ENCODE measurements at regions not wholly inside any gene's neighbourhood (a gene's known extent, or its start where the extent isn't known, plus 50 kb on each side); places are given as distances from the start of the nearest gene placed in this dataset.

DNA sequence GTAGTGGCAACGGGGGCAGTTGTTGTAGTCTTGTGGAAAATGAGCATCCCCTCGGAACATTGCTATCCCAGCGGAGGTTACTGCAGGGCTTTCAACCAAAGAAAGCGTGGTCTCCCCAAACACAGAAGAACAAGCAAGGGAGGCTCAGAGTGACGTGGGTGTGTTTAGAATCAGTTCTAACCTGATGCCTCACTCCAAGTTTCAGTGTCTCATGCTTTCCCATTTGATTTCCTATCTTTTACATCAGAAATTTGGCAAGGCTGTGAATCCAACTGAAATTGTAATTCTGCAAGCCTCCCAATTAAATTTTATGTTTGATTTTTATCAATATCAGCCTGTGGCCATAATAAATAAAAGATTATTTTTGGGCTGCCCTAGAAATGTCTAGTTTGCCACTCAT is 156.1 kb upstream of the LNX1 start:
- Histone ChIP-seq H3K4me3 (no peak overlapping the region), H3K36me3 (no peaks in the 10 kb centered on the region), H3K27ac (no peak overlapping the region), H3K4me1 (no peaks in the 10 kb centered on the region), H3K9me3 (no peaks in the 10 kb centered on the region), H3K27me3 (ENCODE audit: low read depth) (no peaks in the 10 kb centered on the region)
- TF ChIP-seq CTCF (IDR thresholded peaks at IDR 0.05): no peak
- intact Hi-C loops (cut with DNase I): no loop called here
- DNase-seq: no peak
- no peak for ATAC-seq

- DNase-seq (no peak), ATAC-seq (no peak)
- no peak for TF ChIP-seq CTCF (IDR thresholded peaks at IDR 0.05)
- Histone ChIP-seq H3K27ac (no peak overlapping the region), H3K4me3 (no peak overlapping the region), H3K9me3 (no peaks in the 10 kb centered on the region), H3K36me3 (no peaks in the 10 kb centered on the region), H3K27me3 (ENCODE audit: low read depth) (no peaks in the 10 kb centered on the region), H3K4me1 (no peaks in the 10 kb centered on the region)
- intact Hi-C loops (cut with DNase I): no loop called here
These were observed 153.3 kb upstream of the LNX1 start for GRCh38 chr4:53744446-53745160.

GRCh38 chr4:53734584-53735353 is 143.5 kb upstream of the LNX1 start:
- intact Hi-C loops (cut with DNase I): no loop called here
- Histone ChIP-seq H3K4me1 (no peaks in the 10 kb centered on the region), H3K4me3 (no peak overlapping the region), H3K9me3 (no peaks in the 10 kb centered on the region), H3K27ac (no peak overlapping the region), H3K36me3 (no peaks in the 10 kb centered on the region), H3K27me3 (ENCODE audit: low read depth) (no peaks in the 10 kb centered on the region)
- DNase-seq: no peak
- no peak for ATAC-seq
- TF ChIP-seq CTCF (IDR thresholded peaks at IDR 0.05): no peak

DNA sequence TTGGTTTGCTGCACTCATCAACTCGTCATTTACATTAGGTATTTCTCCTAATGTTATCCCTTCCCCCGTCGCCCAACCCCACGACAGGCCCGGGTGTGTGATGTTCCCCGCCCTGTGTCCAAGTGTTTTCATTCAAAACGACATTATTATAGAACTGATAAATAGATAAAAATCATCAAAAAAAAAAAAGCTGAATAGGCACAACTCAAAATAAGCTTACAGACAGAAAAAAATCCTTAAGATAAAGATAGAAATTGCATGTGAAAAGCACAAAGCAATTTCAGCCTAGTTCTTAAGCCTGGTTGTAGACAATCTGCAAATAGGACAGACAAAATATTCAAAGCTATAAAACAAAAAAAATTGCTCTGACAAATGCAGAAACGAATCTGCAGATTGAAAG is 142.9 kb upstream of the LNX1 start:
- H3K4me3 ChIP-seq: no peak overlapping the region
- no peak for DNase-seq
- H3K4me1 ChIP-seq: no peaks in the 10 kb centered on the region
- H3K9me3 ChIP-seq: no peaks in the 10 kb centered on the region
- intact Hi-C loops (cut with DNase I): no loop called here
- no peaks in the 10 kb centered on the region for H3K27me3 ChIP-seq (ENCODE audit: low read depth)
- no peak for TF ChIP-seq CTCF (IDR thresholded peaks at IDR 0.05)
- H3K27ac ChIP-seq: no peak overlapping the region
- no peaks in the 10 kb centered on the region for H3K36me3 ChIP-seq
- ATAC-seq: no peak

DNA sequence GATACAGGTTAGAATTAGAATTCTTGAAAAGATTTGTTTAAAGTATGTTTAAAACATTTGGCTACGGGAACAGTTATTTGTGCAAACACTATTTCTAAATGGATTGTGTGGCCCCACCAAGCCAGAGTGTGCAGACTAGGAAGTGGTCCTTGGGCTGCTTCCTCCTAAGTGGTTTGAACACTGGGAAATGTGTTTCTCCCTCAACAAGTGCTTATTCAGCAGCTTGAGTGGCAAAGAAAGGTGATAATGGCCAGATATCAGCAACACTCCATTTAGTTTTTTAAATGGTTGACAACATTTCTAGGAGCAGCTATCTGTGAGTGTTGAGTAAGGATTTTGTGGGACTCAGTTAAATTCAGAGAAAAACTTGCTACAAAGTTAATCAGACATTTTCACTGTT is 141.4 kb upstream of the LNX1 start:
- ATAC-seq (no peak), DNase-seq (no peak)
- no peak overlapping the region for H3K4me3 ChIP-seq
- intact Hi-C loops (cut with DNase I): no loop called here
- no peaks in the 10 kb centered on the region for H3K4me1 ChIP-seq
- no peak overlapping the region for H3K27ac ChIP-seq
- H3K36me3 ChIP-seq: no peaks in the 10 kb centered on the region
- H3K27me3 ChIP-seq (ENCODE audit: low read depth): no peaks in the 10 kb centered on the region
- H3K9me3 ChIP-seq: no peaks in the 10 kb centered on the region
- TF ChIP-seq CTCF (IDR thresholded peaks at IDR 0.05): no peak
